ENCODE measurements at regions not wholly inside any gene's neighbourhood (a gene's known extent, or its start where the extent isn't known, plus 50 kb on each side); places are given as distances from the start of the nearest gene placed in this dataset.

GRCh38 chr18:26780520-26781325 lies 84.8 kb downstream of the AQP4 start:
- Histone ChIP-seq H3K9me3 (no peaks in the 10 kb centered on the region), H3K79me2 (ENCODE audit: insufficient read depth) (no peaks in the 10 kb centered on the region), H3K4me1 (ENCODE audit: control insufficient read depth in 1 of 2, insufficient read depth in 2 of 2, low read depth in 1 of 2, low read length in 1 of 2) (peaks cover 0 to 12% of the 10 kb centered on the region in 2 experiments; a peak in 1 of 4 replicates), H3F3A (replicated peaks; ENCODE audit: insufficient read depth) (no peaks in the 10 kb centered on the region), H3K36me3 (replicated peaks in 1 of 2; ENCODE audit: control insufficient read depth in 1 of 2, insufficient read depth in 2 of 2, low read length in 1 of 2) (no peaks in the 10 kb centered on the region), H4K20me1 (ENCODE audit: insufficient read depth) (no peaks in the 10 kb centered on the region), H3K4me2 (no peak overlapping the region), H3K9me2 (no peaks in the 10 kb centered on the region), H3K4me3 (ENCODE audit: low read depth in 2 of 2, low read length in 1 of 2) (no peak overlapping the region), H3K27me3 (ENCODE audit: insufficient read depth) (no peaks in the 10 kb centered on the region), H3K9ac (no peak overlapping the region), H3K27ac (ENCODE audit: low read depth in 2 of 2, low read length in 1 of 2) (no peak overlapping the region), H2AFZ (ENCODE audit: low read depth) (no peak overlapping the region)
- WGBS (ENCODE audit: low lambda C conversion rate), result 41% methylated on average over 5 of the region's 5 CpGs
- no peak for DNase-seq
- CTCF ChIA-PET, result interaction anchor here (1.2 kb wide), 1 partner anchor 63 kb away, joined by 3 read pairs; no protein-coding TSS in a partner anchor
- POLR2A ChIA-PET, result no interaction called here
- no peak for TF ChIP-seq TCF12 (IDR thresholded peaks at IDR 0.05)

- H3K4me3 ChIP-seq (ENCODE audit: low read depth in 2 of 2, low read length in 1 of 2), result no peak overlapping the region
- TF ChIP-seq YY1 (IDR thresholded peaks at IDR 0.05; ENCODE audit: low read depth) (no peak), USF1 (IDR thresholded peaks at IDR 0.05; ENCODE audit: borderline replicate concordance, low read depth) (no peak), ZBTB33 (IDR thresholded peaks at IDR 0.05; ENCODE audit: borderline replicate concordance, low read depth) (no peak), SIN3A (IDR thresholded peaks at IDR 0.05; ENCODE audit: borderline replicate concordance, low read depth, low read length) (no peak), MXI1 (IDR thresholded peaks at IDR 0.05; ENCODE audit: low read depth, low read length) (no peak), TCF12 (IDR thresholded peaks at IDR 0.05) (no peak), TAF1 (IDR thresholded peaks at IDR 0.05; ENCODE audit: borderline replicate concordance, low read depth, low read length) (no peak), FOSL2 (IDR thresholded peaks at IDR 0.05; ENCODE audit: borderline replicate concordance, low read depth) (no peak), GABPA (IDR thresholded peaks at IDR 0.05; ENCODE audit: low read depth) (no peak), ELF1 (IDR thresholded peaks at IDR 0.05) (no peak), IRF3 (IDR thresholded peaks at IDR 0.05; ENCODE audit: low read depth, low read length) (no peak), FOXM1 (IDR thresholded peaks at IDR 0.05; ENCODE audit: low read depth) (no peak), USF2 (IDR thresholded peaks at IDR 0.05; ENCODE audit: borderline replicate concordance, low read depth, low read length) (no peak), MAX (IDR thresholded peaks at IDR 0.05; ENCODE audit: low read depth) (no peak), CHD2 (IDR thresholded peaks at IDR 0.05; ENCODE audit: low read length, partially characterized antibody) (no peak), REST (IDR thresholded peaks at IDR 0.05; ENCODE audit: low read depth, low read length) (no peak), NRF1 (IDR thresholded peaks at IDR 0.05; ENCODE audit: low read depth, low read length) (no peak)
- POLR2A ChIA-PET, result no interaction called here
- no peak overlapping the region for H3K9ac ChIP-seq
- no peaks in the 10 kb centered on the region for H3K27me3 ChIP-seq (ENCODE audit: insufficient read depth)
- no peak overlapping the region for H3K27ac ChIP-seq (ENCODE audit: low read depth in 2 of 2, low read length in 1 of 2)
- DNase-seq, result no peak
- no peaks in the 10 kb centered on the region for H3F3A ChIP-seq (replicated peaks; ENCODE audit: insufficient read depth)
- H3K9me2 ChIP-seq, result no peaks in the 10 kb centered on the region
- no peaks in the 10 kb centered on the region for H3K79me2 ChIP-seq (ENCODE audit: insufficient read depth)
- H3K36me3 ChIP-seq (replicated peaks in 1 of 2; ENCODE audit: control insufficient read depth in 1 of 2, insufficient read depth in 2 of 2, low read length in 1 of 2), result no peaks in the 10 kb centered on the region
- H3K4me2 ChIP-seq, result no peak overlapping the region
- H4K20me1 ChIP-seq (ENCODE audit: insufficient read depth), result no peaks in the 10 kb centered on the region
- H2AFZ ChIP-seq (ENCODE audit: low read depth), result no peak overlapping the region
- CTCF ChIA-PET, result no interaction called here
- H3K4me1 ChIP-seq (ENCODE audit: control insufficient read depth in 1 of 2, insufficient read depth in 2 of 2, low read depth in 1 of 2, low read length in 1 of 2), result peaks cover 0 to 12% of the 10 kb centered on the region in 2 experiments; a peak in 2 of 4 replicates
- H3K9me3 ChIP-seq, result no peaks in the 10 kb centered on the region
Measured at GRCh38 chr18:26778054-26778393, 87.5 kb downstream of the AQP4 start.

Data from SK-N-SH (cell line).